ENCODE measurements at regions not wholly inside any gene's neighbourhood (a gene's known extent, or its start where the extent isn't known, plus 50 kb on each side); places are given as distances from the start of the nearest gene placed in this dataset.

DNA sequence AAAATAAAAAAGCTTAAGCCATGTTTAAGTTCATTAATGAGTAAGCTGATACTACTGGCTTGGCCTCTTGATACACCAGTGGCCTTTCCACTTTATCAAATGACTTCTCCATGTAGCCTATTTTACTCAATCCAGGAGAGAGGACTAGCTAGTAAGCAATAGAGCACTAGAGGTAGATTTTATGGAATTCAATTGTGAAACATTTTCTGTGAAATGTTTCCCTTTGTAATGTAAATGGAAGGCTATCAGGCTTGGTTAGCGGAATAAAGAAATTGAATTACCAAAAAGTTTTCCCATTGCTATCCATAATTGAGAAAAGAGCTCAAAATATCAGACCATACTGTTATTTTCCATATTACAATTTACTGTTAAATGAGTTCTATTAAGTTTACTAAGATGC lies 515.4 kb upstream of the CDH2 start:
- H3K27me3 ChIP-seq (ENCODE audit: control insufficient read depth in 1 of 2, insufficient read depth in 2 of 2, low read length in 2 of 2), result no peaks in the 10 kb centered on the region
- no peak overlapping the region for H3K9ac ChIP-seq (ENCODE audit: insufficient read depth, low read depth, low read length)
- H3K36me3 ChIP-seq (replicated peaks in 1 of 2; ENCODE audit: control insufficient read depth in 1 of 2, insufficient read depth in 2 of 2, low read length in 2 of 2), result no peaks in the 10 kb centered on the region
- intact Hi-C loops (cut with micrococcal nuclease; ENCODE audit: unreplicated experiment) (no loop called here), in situ Hi-C loops (cut with HindIII; ENCODE audit: extremely low pct_ligation_motif_present, low pct_unique_long_range_greater_than_20kb) (no loop called here)
- H3K4me1 ChIP-seq (ENCODE audit: insufficient read depth, low read length), result no peaks in the 10 kb centered on the region
- ATAC-seq, result no peak
- 14% methylated on average over 1 of the region's 1 CpG for WGBS (ENCODE audit: low lambda C conversion rate)
- H2AFZ ChIP-seq (ENCODE audit: low read length), result no peak overlapping the region
- DNase-seq (ENCODE audit: low spot score), result no peak
- ChIA-PET CTCF (ENCODE audit: low intra/inter-chr PET ratio, low total read pairs) (no interaction called here), POLR2A (no interaction called here)
- no peaks in the 10 kb centered on the region for H3K79me2 ChIP-seq (ENCODE audit: insufficient read depth, low read length)
- no peak for FAIRE-seq
- H3K4me3 ChIP-seq (replicated peaks in 1 of 3; ENCODE audit: insufficient read depth in 1 of 3, low read depth in 2 of 3, low read length in 3 of 3), result no peak overlapping the region
- no peaks in the 10 kb centered on the region for H3K9me3 ChIP-seq (ENCODE audit: low read length)
- H3K4me2 ChIP-seq (ENCODE audit: low read depth, low read length), result no peak overlapping the region
- no peaks in the 10 kb centered on the region for H4K20me1 ChIP-seq (ENCODE audit: insufficient read depth, low read length)
- no TSS peak for BruUV-seq (replicated peaks)
- H3K27ac ChIP-seq (ENCODE audit: extremely low read length, insufficient read depth, low read length), result no peak overlapping the region
- TF ChIP-seq, protein P1, sequence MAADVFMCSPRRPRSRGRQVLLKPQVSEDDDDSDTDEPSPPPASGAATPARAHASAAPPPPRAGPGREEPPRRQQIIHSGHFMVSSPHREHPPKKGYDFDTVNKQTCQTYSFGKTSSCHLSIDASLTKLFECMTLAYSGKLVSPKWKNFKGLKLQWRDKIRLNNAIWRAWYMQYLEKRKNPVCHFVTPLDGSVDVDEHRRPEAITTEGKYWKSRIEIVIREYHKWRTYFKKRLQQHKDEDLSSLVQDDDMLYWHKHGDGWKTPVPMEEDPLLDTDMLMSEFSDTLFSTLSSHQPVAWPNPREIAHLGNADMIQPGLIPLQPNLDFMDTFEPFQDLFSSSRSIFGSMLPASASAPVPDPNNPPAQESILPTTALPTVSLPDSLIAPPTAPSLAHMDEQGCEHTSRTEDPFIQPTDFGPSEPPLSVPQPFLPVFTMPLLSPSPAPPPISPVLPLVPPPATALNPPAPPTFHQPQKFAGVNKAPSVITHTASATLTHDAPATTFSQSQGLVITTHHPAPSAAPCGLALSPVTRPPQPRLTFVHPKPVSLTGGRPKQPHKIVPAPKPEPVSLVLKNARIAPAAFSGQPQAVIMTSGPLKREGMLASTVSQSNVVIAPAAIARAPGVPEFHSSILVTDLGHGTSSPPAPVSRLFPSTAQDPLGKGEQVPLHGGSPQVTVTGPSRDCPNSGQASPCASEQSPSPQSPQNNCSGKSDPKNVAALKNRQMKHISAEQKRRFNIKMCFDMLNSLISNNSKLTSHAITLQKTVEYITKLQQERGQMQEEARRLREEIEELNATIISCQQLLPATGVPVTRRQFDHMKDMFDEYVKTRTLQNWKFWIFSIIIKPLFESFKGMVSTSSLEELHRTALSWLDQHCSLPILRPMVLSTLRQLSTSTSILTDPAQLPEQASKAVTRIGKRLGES (CRISPR knock-in tag; IDR thresholded peaks at IDR 0.05; ENCODE audit: borderline replicate concordance), result no peak
- TF ChIP-seq CREB1 (IDR thresholded peaks at IDR 0.05) (no peak), CREB1 (CRISPR knock-in tag; IDR thresholded peaks at IDR 0.05) (no peak), ETV6 (CRISPR knock-in tag; conservative IDR thresholded peaks at IDR 0.05) (no peak), HMGA1 (CRISPR knock-in tag; conservative IDR thresholded peaks at IDR 0.05) (no peak), MBNL3 (CRISPR knock-in tag; conservative IDR thresholded peaks at IDR 0.05) (no peak), ZNF850 (CRISPR knock-in tag; conservative IDR thresholded peaks at IDR 0.05) (no peak), ISL2 (CRISPR knock-in tag; IDR thresholded peaks at IDR 0.05) (no peak), IKZF4 (CRISPR knock-in tag; IDR thresholded peaks at IDR 0.05; ENCODE audit: borderline replicate concordance, low read depth, not compliant biosample characterization) (no peak), MEIS1 (CRISPR knock-in tag; IDR thresholded peaks at IDR 0.05; ENCODE audit: borderline replicate concordance) (no peak), PRPF4 (IDR thresholded peaks at IDR 0.05; ENCODE audit: low read depth, low read length, poor library complexity, severe bottlenecking) (no peak), ZNF441 (CRISPR knock-in tag; IDR thresholded peaks at IDR 0.05; ENCODE audit: borderline replicate concordance) (no peak), KLF6 (CRISPR knock-in tag; IDR thresholded peaks at IDR 0.05) (no peak), FOSL2 (CRISPR knock-in tag; IDR thresholded peaks at IDR 0.05) (no peak)
- TF ChIP-seq, protein P2, sequence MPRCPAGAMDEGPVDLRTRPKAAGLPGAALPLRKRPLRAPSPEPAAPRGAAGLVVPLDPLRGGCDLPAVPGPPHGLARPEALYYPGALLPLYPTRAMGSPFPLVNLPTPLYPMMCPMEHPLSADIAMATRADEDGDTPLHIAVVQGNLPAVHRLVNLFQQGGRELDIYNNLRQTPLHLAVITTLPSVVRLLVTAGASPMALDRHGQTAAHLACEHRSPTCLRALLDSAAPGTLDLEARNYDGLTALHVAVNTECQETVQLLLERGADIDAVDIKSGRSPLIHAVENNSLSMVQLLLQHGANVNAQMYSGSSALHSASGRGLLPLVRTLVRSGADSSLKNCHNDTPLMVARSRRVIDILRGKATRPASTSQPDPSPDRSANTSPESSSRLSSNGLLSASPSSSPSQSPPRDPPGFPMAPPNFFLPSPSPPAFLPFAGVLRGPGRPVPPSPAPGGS (CRISPR knock-in tag; IDR thresholded peaks at IDR 0.05), result no peak
- TF ChIP-seq, protein P3, sequence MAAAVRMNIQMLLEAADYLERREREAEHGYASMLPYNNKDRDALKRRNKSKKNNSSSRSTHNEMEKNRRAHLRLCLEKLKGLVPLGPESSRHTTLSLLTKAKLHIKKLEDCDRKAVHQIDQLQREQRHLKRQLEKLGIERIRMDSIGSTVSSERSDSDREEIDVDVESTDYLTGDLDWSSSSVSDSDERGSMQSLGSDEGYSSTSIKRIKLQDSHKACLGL (CRISPR knock-in tag; IDR thresholded peaks at IDR 0.05), result no peak
- TF ChIP-seq, protein P4, sequence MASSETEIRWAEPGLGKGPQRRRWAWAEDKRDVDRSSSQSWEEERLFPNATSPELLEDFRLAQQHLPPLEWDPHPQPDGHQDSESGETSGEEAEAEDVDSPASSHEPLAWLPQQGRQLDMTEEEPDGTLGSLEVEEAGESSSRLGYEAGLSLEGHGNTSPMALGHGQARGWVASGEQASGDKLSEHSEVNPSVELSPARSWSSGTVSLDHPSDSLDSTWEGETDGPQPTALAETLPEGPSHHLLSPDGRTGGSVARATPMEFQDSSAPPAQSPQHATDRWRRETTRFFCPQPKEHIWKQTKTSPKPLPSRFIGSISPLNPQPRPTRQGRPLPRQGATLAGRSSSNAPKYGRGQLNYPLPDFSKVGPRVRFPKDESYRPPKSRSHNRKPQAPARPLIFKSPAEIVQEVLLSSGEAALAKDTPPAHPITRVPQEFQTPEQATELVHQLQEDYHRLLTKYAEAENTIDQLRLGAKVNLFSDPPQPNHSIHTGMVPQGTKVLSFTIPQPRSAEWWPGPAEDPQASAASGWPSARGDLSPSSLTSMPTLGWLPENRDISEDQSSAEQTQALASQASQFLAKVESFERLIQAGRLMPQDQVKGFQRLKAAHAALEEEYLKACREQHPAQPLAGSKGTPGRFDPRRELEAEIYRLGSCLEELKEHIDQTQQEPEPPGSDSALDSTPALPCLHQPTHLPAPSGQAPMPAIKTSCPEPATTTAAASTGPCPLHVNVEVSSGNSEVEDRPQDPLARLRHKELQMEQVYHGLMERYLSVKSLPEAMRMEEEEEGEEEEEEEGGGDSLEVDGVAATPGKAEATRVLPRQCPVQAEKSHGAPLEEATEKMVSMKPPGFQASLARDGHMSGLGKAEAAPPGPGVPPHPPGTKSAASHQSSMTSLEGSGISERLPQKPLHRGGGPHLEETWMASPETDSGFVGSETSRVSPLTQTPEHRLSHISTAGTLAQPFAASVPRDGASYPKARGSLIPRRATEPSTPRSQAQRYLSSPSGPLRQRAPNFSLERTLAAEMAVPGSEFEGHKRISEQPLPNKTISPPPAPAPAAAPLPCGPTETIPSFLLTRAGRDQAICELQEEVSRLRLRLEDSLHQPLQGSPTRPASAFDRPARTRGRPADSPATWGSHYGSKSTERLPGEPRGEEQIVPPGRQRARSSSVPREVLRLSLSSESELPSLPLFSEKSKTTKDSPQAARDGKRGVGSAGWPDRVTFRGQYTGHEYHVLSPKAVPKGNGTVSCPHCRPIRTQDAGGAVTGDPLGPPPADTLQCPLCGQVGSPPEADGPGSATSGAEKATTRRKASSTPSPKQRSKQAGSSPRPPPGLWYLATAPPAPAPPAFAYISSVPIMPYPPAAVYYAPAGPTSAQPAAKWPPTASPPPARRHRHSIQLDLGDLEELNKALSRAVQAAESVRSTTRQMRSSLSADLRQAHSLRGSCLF (CRISPR knock-in tag; IDR thresholded peaks at IDR 0.05; ENCODE audit: borderline replicate concordance), result no peak
